Superior temporal gyrus (tissue), 1 donor: ENCODE measurements at regions not wholly inside any gene's neighbourhood (a gene's known extent, or its start where the extent isn't known, plus 50 kb on each side); places are given as distances from the start of the nearest gene placed in this dataset.
"Not testable (repeated sequence)": the region's sequence is repeated elsewhere in the genome, so short reads cannot be mapped to it uniquely, and the experiment has no call there.

Source experiments
- DNase-seq: peaks from one replicate; pipeline ENCODE4 v3.0.0-alpha.2; 2016; ENCODE audit errors: extremely low spot score

- DNase-seq, result no peak
These were observed 490.5 kb downstream of the SIPA1L2 start for GRCh38 chr1:232139444-232139843.

DNA sequence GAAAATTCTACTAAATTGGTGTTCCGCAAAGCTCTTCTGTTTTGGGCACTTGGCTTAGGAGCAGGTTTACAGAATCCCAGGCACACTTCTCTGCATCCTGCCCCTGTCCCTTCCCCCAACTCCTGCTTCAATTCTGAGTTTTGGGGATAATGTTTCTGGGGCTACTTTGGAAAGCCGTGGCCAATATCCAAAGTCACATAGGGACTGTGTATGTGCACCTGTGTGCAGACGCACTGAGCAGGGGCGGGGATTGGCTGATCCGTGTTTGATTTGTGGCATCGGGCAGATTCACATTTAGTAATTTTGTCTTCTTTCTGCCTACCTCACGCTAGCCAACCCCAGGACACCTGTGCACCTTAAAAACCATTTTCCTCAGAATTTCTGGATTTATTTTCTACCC, 491.9 kb downstream of the SIPA1L2 start:
- DNase-seq, result no peak

DNA sequence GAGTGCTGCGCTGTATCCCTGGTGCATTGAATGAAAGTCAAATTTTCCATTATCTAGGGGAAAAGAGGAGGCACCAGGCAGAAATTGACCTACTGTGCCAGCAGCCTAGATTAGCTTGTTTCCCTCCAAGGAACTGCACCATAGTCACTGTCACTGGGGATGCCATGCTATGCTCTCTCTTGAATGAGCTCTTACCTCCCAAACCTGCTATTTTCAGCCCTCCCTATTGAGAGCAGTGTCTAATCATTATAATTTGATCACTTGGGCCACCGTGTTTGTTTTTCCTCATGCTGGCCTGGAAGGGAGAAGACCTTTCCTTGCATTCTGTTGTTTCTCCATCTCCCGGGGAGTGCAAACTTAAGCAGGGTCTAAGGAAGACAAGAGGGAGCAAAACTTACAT, 492.9 kb downstream of the SIPA1L2 start:
- DNase-seq, result no peak

- no peak for DNase-seq
These were observed 493.8 kb downstream of the SIPA1L2 start for GRCh38 chr1:232136136-232136535.

DNA sequence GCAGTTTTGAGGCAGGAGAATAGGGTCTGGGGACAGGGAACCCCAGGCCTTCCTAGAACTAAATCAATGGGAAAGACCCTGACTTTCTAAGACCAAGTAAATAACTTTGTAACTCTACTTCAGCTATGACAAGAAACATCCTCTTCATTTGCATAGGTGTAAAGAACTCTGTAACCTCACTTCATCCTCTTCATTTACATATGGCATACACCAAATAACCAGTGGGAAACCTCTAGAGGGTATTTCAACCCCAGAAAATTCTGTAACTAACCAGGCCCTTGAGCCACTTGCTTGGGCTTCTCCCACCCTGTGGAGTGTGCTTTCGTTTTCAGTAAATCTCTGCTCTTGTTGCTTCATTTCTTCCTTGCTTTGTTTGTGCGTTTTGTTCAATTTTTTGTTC, 495.6 kb downstream of the SIPA1L2 start:
- DNase-seq, result no peak

- no peak for DNase-seq
These were observed 497.4 kb downstream of the SIPA1L2 start for GRCh38 chr1:232132572-232132971.

DNA sequence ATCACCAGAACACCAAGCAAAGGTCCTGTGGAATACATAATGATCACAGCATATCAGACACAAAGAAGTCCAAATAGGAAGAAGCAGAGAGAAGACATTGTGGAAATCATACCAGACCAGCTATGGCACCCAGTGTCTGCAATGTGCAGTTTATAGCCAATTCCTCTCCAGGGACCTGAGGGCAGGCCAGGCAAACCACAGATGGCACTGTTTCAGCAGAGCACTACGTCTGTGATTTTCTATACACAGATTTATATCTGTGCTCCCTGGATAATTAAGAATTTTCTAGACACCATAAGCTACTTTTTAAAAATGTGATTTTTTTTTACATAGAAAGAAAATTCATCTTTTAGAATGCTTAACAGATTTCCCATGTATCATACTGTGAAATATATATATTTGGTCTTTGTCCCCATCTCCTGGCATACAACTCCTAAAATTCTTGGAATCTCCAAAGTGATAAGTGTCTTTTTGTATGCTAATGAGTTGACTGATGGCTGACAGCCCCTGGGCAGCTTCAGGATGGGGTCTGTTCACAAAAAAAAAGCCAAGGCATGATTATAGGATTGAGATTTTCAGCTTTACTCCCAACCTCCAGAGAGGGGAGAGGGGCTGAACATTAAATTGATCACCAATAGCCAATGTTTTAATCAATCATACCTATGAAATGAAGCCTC, 498.1 kb downstream of the SIPA1L2 start:
- DNase-seq, result no peak

GRCh38 chr1:232130815-232131480, 499.0 kb downstream of the SIPA1L2 start:
- no peak for DNase-seq

- DNase-seq, result no peak
These were observed 500.6 kb downstream of the DISC1 start for GRCh38 chr1:232127190-232127589.

DNA sequence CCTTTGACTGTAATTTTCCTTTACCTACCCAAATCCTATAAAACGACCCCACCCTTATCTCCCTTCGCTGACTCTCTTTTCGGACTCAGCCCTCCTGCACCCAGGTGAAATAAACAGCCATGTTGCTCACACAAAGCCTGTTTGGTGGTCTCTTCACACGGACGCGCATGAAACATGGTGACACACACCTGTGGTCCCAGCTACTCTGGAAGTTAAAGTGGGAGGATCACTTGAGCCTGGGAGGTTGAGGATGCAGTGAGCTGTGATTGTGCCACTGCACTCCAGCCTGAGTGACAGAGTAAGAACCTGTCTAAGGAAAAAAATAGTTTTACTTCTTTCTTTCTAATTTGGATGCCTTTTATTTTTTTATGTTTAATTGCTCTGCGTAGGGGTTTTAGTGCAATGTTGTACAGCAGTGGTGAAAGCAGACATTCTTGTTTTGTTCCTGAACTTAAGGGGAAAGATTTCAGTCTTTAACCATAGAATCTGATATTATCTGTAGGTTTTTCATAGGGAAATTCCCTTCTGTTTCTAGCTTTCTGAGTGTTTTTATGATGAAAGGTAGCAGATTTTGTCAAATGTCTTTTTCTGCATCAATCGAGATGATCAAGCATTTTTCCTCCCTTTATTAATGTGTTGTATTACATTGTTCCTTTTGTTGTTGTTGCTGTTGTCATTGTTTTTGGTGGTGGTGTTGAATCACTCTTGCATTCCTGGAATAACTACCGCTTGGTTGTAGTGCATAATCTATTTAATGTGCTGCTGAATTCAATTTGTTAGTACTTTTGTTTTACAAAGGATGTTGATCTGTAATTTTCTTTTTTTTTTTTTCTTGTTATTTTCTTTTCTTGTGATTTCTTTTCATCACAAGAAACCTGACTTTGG, 497.4 kb downstream of the DISC1 start:
- no peak for DNase-seq

- not testable (repeated sequence) for DNase-seq
These were observed 491.3 kb downstream of the DISC1 start for GRCh38 chr1:232117903-232118302.

GRCh38 chr1:232114985-232115384, 488.4 kb downstream of the DISC1 start:
- DNase-seq, result no peak

GRCh38 chr1:232112076-232112475, 485.5 kb downstream of the DISC1 start:
- DNase-seq, result no peak

DNA sequence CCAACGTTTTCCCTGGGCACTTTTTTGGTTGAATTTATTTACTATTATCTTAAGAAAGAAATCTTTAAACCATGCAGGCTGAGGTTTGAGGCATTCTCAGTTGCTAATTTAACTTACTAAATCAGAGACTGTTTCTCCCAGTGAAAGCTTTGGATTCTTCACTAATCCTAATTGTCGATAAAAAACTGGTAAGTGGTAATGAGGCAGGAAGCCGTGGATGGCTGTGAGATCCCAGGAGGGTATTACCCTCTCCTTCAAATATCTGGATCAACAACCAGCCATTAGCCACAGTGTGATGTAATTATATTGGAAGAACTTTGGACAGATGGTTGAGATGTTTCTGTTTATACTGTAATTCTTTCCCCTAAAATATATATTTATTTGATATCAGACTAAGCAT, 485.0 kb downstream of the DISC1 start:
- DNase-seq, result no peak

GRCh38 chr1:232110281-232111090, 483.9 kb downstream of the DISC1 start:
- DNase-seq, result no peak

DNA sequence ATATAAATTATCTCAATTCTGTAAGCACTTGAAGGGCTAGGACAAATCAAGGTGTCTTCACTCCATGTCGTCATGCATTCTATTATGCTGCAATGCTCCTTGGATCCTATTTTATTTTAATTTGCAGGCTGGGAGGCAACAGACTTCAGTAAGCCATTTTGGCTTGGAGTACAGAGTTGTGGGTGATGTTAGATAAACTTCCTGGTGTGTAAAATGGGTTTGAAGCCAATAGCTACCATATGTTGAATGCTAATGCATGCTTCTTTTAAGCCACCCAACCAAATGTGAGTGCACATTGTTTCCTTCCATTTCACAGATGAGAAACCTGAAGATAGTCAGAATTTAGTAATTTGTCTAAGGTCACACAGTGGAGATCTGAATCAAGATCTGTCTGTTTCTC, 482.8 kb downstream of the DISC1 start:
- DNase-seq, result no peak

- DNase-seq, result no peak
These were observed 482.0 kb downstream of the DISC1 start for GRCh38 chr1:232108598-232108997.

- DNase-seq, result no peak
These were observed 479.8 kb downstream of the DISC1 start for GRCh38 chr1:232106415-232106814.

- no peak for DNase-seq
These were observed 479.0 kb downstream of the DISC1 start for GRCh38 chr1:232105561-232105960.

DNA sequence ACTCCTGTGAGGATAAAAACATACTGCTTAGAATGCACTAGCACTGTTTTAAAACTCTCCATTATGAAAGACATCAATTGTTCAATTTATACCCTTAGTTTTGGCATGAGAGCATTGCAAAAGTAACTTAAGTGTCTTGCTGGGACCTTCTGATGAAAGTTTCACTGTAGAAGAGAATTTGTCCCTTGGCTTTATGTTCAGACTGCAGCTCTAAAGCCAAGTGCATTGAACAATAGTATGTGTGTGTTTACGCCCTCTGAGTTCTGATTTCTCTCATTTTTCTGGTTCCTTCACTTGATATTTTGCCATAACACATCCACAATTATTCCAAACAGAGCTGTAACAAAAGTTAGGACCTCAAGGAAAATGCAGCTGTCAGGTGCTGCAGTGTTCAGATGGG, 474.6 kb downstream of the DISC1 start:
- DNase-seq, result no peak

GRCh38 chr1:232096751-232097150, 470.2 kb downstream of the DISC1 start:
- no peak for DNase-seq
